Brain microvascular endothelial cell (primary cell): ENCODE measurements at regions not wholly inside any gene's neighbourhood (a gene's known extent, or its start where the extent isn't known, plus 50 kb on each side); places are given as distances from the start of the nearest gene placed in this dataset.
"Not testable (repeated sequence)": the region's sequence is repeated elsewhere in the genome, so short reads cannot be mapped to it uniquely, and the experiment has no call there.

Source experiments
- DNase-seq: peaks from one replicate; pipeline ENCODE4 v3.0.0-alpha.2; 2020
- H3K27ac ChIP-seq: fragments of 250-450 bp; sonication (Bioruptor Pico); 2 replicates; pipeline ENCODE4 v1.5.1; 2020; ENCODE audit warnings: mild to moderate bottlenecking, moderate library complexity
- H3K27me3 ChIP-seq: fragments of 250-450 bp; sonication (Bioruptor Pico); replicated peaks from 2 replicates; pipeline ENCODE4 v1.5.1; 2020; ENCODE audit warnings: mild to moderate bottlenecking
- H3K36me3 ChIP-seq: fragments of 250-450 bp; sonication (Bioruptor Pico); replicated peaks from 2 replicates; pipeline ENCODE4 v1.5.1; 2020; ENCODE audit warnings: mild to moderate bottlenecking
- H3K4me3 ChIP-seq: 2 replicates; pipeline ENCODE4 v1.5.1; 2011; ENCODE audit warnings: low read depth, mild to moderate bottlenecking, control low read depth, low read length, moderate library complexity
- in situ Hi-C: cut with HindIII; loops from 2 replicates; pipeline ENCODE4 v1.10.0; 2017; ENCODE audit warnings: low sequenced_read_pairs, low pct_ligation_motif_present
- TF ChIP-seq, protein P1 (sequence below): IDR thresholded peaks from 2 replicates; pipeline ENCODE4 v1.5.1; 2011; ENCODE audit warnings: low read depth, mild to moderate bottlenecking, moderate library complexity, low read length, control low read depth, inconsistent platforms; ENCODE audit errors: missing control alignments

DNA sequence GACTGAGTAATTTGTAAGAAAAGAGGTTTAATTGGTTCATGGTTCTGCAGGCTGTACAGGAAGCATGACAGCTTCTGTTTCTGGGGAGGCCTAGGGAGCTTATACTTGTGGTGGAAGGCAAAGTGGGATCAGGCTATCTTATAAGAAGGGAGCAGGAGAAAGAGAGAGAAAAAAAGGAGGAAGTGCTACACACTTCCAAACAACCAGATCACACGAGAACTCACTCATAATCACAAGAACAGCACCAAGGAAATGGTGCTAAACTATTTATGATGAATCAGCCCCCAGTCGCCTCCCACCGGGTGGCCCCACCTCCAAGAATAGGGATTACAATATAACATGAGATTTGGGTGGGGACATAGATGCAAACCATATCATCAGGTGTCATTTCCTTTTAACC lies 89.1 kb upstream of the KCNMA1 start:
- H3K36me3 ChIP-seq = no peaks in the 10 kb centered on the region
- TF ChIP-seq, protein P1, sequence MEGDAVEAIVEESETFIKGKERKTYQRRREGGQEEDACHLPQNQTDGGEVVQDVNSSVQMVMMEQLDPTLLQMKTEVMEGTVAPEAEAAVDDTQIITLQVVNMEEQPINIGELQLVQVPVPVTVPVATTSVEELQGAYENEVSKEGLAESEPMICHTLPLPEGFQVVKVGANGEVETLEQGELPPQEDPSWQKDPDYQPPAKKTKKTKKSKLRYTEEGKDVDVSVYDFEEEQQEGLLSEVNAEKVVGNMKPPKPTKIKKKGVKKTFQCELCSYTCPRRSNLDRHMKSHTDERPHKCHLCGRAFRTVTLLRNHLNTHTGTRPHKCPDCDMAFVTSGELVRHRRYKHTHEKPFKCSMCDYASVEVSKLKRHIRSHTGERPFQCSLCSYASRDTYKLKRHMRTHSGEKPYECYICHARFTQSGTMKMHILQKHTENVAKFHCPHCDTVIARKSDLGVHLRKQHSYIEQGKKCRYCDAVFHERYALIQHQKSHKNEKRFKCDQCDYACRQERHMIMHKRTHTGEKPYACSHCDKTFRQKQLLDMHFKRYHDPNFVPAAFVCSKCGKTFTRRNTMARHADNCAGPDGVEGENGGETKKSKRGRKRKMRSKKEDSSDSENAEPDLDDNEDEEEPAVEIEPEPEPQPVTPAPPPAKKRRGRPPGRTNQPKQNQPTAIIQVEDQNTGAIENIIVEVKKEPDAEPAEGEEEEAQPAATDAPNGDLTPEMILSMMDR = no peak
- H3K27me3 ChIP-seq = no peaks in the 10 kb centered on the region
- H3K4me3 ChIP-seq = no peak overlapping the region
- DNase-seq = no peak
- in situ Hi-C loops = no loop called here
- H3K27ac ChIP-seq = no peak overlapping the region

DNA sequence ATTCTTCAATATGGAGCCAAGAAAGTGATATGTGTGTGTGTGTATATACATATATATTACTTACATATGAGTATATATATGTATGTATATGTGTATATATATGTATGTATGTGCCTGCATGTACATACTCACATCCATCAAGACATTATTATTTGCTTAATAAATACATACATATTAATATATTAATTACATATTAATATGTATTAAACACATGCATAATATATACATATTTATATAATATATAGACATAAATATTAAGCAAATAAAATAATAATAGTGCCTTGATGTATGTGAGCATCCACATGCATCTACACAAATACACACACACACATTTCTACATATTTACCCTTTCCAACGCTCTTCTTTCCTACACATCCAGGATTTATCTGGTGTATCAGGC lies 88.7 kb upstream of the KCNMA1 start:
- H3K27ac ChIP-seq = no peak overlapping the region
- no peak for DNase-seq
- in situ Hi-C loops = no loop called here

DNA sequence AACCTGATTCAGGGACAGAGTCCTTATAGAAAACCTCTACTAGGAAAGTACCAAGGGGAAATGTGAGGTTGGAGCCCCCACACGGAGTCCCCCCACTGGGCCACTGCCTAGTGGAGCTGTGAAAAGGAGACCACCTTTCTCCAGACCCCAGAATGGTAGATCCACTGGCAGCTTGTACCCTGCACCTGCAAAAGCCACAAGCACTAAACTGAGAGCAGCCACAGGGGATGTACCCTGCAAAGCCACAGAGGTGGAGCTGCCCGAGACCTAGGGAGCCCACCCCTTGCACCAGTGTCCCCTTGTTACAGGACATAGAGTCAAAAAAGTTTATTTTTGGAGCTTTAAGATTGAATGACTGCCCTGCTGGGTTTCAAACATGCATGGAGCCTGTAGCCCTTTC lies 87.2 kb upstream of the KCNMA1 start:
- Histone ChIP-seq H3K36me3 (no peaks in the 10 kb centered on the region), H3K4me3 (no peak overlapping the region), H3K27me3 (no peaks in the 10 kb centered on the region), H3K27ac (no peak overlapping the region)
- in situ Hi-C loops = no loop called here
- TF ChIP-seq, protein P1 = no peak
- no peak for DNase-seq

More for the DNA sequence above, 88.7 kb upstream of the KCNMA1 start:
- TF ChIP-seq, protein P1 = no peak
- Histone ChIP-seq H3K36me3 (no peaks in the 10 kb centered on the region), H3K27me3 (no peaks in the 10 kb centered on the region), H3K4me3 (no peak overlapping the region)

DNA sequence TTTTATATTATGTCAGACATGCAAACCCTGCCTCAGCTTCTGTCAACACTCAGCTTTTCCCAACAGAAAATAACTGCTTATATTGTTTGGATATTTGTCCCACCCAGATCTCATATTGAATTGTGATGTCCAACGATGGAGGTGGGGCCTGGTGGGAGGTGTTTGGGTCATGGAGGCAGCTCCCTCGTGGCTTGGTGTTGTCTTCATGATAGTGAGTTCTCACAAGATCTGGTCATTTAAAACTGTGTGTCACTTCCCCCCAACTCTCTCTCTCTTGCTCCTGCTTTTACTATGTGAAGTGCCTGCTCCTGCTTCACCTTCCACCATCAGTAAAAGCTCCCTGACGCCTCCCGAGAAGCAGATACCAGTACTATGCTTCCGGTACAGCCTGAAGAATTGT lies 85.8 kb upstream of the KCNMA1 start:
- no peak for DNase-seq
- Histone ChIP-seq H3K27me3 (no peaks in the 10 kb centered on the region), H3K4me3 (no peak overlapping the region), H3K36me3 (no peaks in the 10 kb centered on the region), H3K27ac (no peak overlapping the region)
- in situ Hi-C loops = no loop called here
- TF ChIP-seq, protein P1 = no peak

DNA sequence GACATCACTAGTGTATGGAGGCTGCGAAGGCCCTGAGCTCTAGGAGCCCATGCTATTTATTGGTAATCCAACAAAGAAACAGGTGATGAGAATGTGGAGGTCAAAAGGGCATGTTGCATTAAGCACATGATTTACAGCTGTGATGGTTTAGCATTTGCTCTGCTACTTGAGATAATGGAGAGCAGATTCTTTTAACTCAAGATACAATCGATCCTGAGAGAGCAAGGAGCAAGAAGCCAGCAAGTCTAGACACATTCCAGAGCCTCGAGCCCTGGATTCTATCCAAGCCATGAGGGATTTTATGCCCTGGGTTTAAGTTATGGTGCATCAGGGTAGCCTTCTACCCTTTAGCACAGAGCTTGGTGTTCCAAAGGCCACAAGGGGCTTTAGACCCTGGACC lies 85.3 kb upstream of the KCNMA1 start:
- H3K4me3 ChIP-seq, in situ Hi-C loops, H3K36me3 ChIP-seq, H3K27ac ChIP-seq, H3K27me3 ChIP-seq: not testable (repeated sequence)
- peak; percentile 71 for DNase-seq

DNA sequence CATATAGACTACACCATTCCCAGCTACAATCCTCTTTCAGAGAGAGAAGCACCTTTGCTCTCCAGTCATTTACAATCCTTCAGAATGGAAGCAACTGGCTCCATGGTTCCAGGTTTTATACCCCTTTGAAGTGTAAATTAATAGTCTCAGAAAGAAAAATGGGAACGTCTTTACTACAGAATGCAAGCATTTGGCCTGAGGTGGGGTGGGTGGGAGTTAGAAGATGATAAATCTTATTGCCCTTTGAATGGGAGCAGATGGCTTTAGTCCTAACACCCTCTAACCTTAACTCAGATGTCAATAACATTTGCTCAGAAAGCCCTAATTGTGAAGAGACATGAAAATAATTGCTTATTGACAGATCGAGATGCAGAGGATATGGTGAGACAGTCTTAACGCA lies 84.2 kb upstream of the KCNMA1 start:
- TF ChIP-seq, protein P1 = no peak
- Histone ChIP-seq H3K4me3 (no peak overlapping the region), H3K27me3 (no peaks in the 10 kb centered on the region), H3K27ac (no peak overlapping the region), H3K36me3 (no peaks in the 10 kb centered on the region)
- in situ Hi-C loops = no loop called here
- no peak for DNase-seq
